Astrocyte (in vitro differentiated cells and primary cell): ENCODE measurements at regions not wholly inside any gene's neighbourhood (a gene's known extent, or its start where the extent isn't known, plus 50 kb on each side); places are given as distances from the start of the nearest gene placed in this dataset.

Experiments
- CTCF ChIP-seq: IDR thresholded peaks from 2 replicates; pipeline ENCODE4 v1.5.1; 2011; ENCODE audit warnings: low read depth, mild to moderate bottlenecking, inconsistent platforms, low read length, moderate library complexity; ENCODE audit not compliant: insufficient read depth
- EZH2 ChIP-seq: IDR thresholded peaks from 2 replicates; pipeline ENCODE4 v1.6.1; 2012; ENCODE audit warnings: mild to moderate bottlenecking, low read length, inconsistent platforms; ENCODE audit not compliant: insufficient read depth

DNA sequence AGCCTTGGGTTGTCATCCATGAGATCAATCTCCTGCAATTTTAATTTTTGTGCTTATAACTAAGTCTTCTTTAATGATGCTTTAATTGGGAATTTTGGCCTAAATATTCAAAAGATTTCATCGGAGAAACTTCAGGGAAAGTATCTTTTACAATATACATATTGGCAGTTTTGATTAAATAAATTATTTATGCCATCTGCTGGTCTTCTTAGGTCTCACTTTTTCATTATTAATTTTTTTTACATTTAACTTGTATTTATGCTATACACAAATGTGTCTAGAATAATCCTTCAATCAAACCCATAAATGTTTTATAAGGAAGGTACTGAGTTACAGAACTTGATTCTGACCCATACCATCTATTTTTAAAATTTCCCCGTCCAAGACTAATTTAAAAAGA is 95.1 kb upstream of the XPO1 start:
- TF ChIP-seq CTCF (no peak), EZH2 (no peak)
